C4-2B (cell line): ENCODE measurements at regions not wholly inside any gene's neighbourhood (a gene's known extent, or its start where the extent isn't known, plus 50 kb on each side); places are given as distances from the start of the nearest gene placed in this dataset.

Source experiments
- CTCF ChIP-seq: fragments of 450-650 bp; conservative IDR thresholded peaks from 2 replicates; pipeline ENCODE4 v1.5.1; 2017; ENCODE audit warnings: mild to moderate bottlenecking
- ZFX ChIP-seq: fragments of 450-650 bp; IDR thresholded peaks from 2 replicates; pipeline ENCODE4 v1.6.1; 2017

GRCh38 chr15:70342141-70342540 lies 244.4 kb upstream of the TLE3 start:
- TF ChIP-seq CTCF (no peak), ZFX (no peak)
